Upper lobe of left lung (tissue), 6 donors: ENCODE measurements at regions not wholly inside any gene's neighbourhood (a gene's known extent, or its start where the extent isn't known, plus 50 kb on each side); places are given as distances from the start of the nearest gene placed in this dataset.
"Not testable (repeated sequence)": the region's sequence is repeated elsewhere in the genome, so short reads cannot be mapped to it uniquely, and the experiment has no call there.

ENCODE experiments used
- ATAC-seq, 2 donors: fragments of 200-7000 bp; cut with Tn5 transposase; one replicate each; pipeline ENCODE4 v1.9.1; 2022; ENCODE audit warnings: mild to moderate bottlenecking in 2 of 2, moderate library complexity in 2 of 2; ENCODE audit not compliant: low FRiP score in 2 of 2
- DNase-seq, 2 donors: peaks; one replicate each; pipeline ENCODE4 v3.0.0-alpha.2; 2019 to 2020
- H3K27ac ChIP-seq, 4 donors: fragments of 200-600 bp; sonication (generic); one replicate each; pipeline ENCODE4 v1.5.1; 2016 to 2019
- H3K27me3 ChIP-seq, 4 donors: fragments of 200-600 bp; sonication (generic); one replicate each; pipeline ENCODE4 v1.5.1; 2017 to 2019
- H3K36me3 ChIP-seq, 4 donors: fragments of 200-600 bp; sonication (generic); one replicate each; pipeline ENCODE4 v1.5.1; 2016 to 2019
- H3K4me1 ChIP-seq, 4 donors: fragments of 200-600 bp; sonication (generic); one replicate each; pipeline ENCODE4 v1.5.1; 2018 to 2019
- H3K4me3 ChIP-seq, 4 donors: fragments of 200-600 bp; sonication (generic); one replicate each; pipeline ENCODE4 v1.5.1; 2017 to 2019; ENCODE audit warnings: mild to moderate bottlenecking in 2 of 4, moderate library complexity in 1 of 4
- H3K9me3 ChIP-seq, 4 donors: fragments of 200-600 bp; sonication (generic); one replicate each; pipeline ENCODE4 v1.5.1; 2018 to 2019
- EP300 ChIP-seq, 4 donors: sonication (generic); formaldehyde crosslinking; IDR thresholded peaks; one replicate each; pipeline ENCODE4 v1.5.1; 2017; ENCODE audit warnings: antibody characterized with exemption in 4 of 4, control low read depth in 2 of 4
- POLR2A ChIP-seq, 4 donors: fragments of 450-650 bp; IDR thresholded peaks; one replicate each; pipeline ENCODE4 v1.5.1; 2016 to 2017; ENCODE audit warnings: antibody characterized with exemption in 4 of 4, mild to moderate bottlenecking in 2 of 4
- POLR2AphosphoS5 ChIP-seq, 2 donors: sonication (generic); formaldehyde crosslinking; IDR thresholded peaks; one replicate each; pipeline ENCODE4 v1.5.1; 2017; ENCODE audit warnings: antibody characterized with exemption in 2 of 2
- WGBS, 2 donors: methylation state at CpG; one replicate each; pipeline ENCODE4 v1.1.5; 2017 to 2018; 5-methylcytosine and 5-hydroxymethylcytosine counted together
- TF ChIP-seq, protein P1 (sequence below), 6 experiments: fragments of 450-650 bp in 4 of 6; fragments of 200-600 bp in 2 of 6; sonication (generic) in 2 of 6; IDR thresholded peaks; one replicate each; pipeline ENCODE4 v1.5.1; 2016 to 2019; ENCODE audit warnings: antibody characterized with exemption in 6 of 6
- donor health status: DM: no; HTN: no; CAD: no; lungs with moderate emphysema.
- donor health status: DM: no; HTN: yes; CAD: no; lungs with severe emphysema.

DNA sequence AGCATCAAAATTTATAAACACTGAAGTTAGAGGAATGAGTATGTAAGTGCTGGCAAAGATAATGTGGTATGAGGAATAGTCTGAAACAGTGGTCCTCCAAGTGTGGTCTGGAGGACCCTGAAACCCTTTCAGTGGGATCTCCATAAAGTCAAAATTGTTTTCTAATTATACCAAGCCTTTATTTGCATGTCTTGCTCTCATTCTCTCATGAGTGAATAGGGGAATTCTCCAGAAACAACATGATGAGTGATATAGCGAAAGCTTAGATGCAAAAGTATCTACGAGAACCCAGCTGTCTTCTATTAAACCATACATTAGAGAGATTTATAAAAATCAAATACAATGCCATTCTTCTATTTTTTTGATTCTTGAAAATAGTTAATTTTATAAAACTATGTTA, 145.0 kb upstream of the RAG2 start:
- Histone ChIP-seq H3K36me3 (no peaks in the 10 kb centered on the region), H3K9me3 (no peaks in the 10 kb centered on the region), H3K27me3 (no peaks in the 10 kb centered on the region), H3K4me3 (no peak overlapping the region), H3K27ac (no peak overlapping the region), H3K4me1 (peaks cover 0 to 6% (median 3%) of the 10 kb centered on the region in 4 donors)
- 92 to 96% methylated on average over 2 of the region's 2 CpGs for WGBS, 2 donors
- TF ChIP-seq EP300 (IDR thresholded peaks at IDR 0.05) (no peak), POLR2AphosphoS5 (IDR thresholded peaks at IDR 0.05) (no peak)
- no peak for ATAC-seq
- DNase-seq = no peak

DNA sequence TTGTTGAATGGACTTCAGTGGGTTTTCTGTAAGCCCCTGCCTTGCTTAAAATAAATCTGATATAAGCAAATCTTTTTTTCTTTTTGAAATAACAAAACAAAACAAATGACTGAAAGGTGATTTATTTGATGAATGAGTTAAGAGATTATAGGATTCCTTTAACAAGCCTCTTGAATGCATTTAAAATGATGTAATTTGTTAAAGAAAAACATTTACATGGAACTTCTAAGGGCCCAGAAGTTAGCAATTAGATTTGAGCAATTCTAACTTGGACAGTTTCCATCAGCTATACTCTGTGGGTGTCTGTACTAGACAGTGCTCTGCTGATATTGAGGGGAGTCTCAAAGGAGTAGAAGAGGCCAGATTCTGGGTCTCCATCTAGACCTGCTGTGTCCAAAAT, 143.5 kb upstream of the RAG2 start:
- DNase-seq = no peak
- no peaks in the 10 kb centered on the region for H3K27me3 ChIP-seq
- H3K4me1 ChIP-seq = peaks cover 0 to 6% (median 3%) of the 10 kb centered on the region in 4 donors
- H3K9me3 ChIP-seq = no peaks in the 10 kb centered on the region
- no peak overlapping the region for H3K27ac ChIP-seq
- H3K36me3 ChIP-seq = no peaks in the 10 kb centered on the region
- no peak overlapping the region for H3K4me3 ChIP-seq
- no peak for ATAC-seq
- TF ChIP-seq EP300 (IDR thresholded peaks at IDR 0.05) (no peak), POLR2AphosphoS5 (IDR thresholded peaks at IDR 0.05) (no peak), POLR2A (IDR thresholded peaks at IDR 0.05) (no peak)
- TF ChIP-seq, protein P1, sequence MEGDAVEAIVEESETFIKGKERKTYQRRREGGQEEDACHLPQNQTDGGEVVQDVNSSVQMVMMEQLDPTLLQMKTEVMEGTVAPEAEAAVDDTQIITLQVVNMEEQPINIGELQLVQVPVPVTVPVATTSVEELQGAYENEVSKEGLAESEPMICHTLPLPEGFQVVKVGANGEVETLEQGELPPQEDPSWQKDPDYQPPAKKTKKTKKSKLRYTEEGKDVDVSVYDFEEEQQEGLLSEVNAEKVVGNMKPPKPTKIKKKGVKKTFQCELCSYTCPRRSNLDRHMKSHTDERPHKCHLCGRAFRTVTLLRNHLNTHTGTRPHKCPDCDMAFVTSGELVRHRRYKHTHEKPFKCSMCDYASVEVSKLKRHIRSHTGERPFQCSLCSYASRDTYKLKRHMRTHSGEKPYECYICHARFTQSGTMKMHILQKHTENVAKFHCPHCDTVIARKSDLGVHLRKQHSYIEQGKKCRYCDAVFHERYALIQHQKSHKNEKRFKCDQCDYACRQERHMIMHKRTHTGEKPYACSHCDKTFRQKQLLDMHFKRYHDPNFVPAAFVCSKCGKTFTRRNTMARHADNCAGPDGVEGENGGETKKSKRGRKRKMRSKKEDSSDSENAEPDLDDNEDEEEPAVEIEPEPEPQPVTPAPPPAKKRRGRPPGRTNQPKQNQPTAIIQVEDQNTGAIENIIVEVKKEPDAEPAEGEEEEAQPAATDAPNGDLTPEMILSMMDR (IDR thresholded peaks at IDR 0.05) = no peak

DNA sequence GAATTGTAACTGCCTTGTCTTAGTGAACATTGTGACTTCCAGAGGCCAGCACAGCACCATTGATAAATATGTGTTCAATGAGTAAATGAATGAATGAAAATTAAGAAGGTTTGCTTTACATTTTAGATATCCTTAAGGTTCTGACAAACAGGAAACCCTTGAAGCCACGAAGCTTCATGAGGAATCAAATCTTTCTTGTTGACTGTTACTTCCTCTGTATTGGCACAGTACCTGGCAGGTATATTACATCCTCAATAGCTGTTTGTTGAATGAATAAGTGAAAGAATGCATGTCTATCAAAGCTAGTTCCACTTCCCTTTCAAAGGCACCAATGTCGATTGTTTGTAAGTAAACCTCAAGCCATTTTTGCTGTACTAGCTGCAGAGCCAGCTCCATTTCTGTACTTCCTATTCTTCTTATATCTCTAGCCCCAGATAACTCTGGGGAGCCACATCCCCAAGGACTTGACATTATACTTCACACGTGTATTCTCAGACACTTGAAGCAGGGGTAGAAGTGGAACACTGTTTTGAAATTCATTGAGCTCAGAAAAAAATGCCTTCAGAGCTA, 140.3 kb upstream of the RAG2 start:
- ATAC-seq (no peak), DNase-seq (no peak)
- Histone ChIP-seq H3K9me3 (no peaks in the 10 kb centered on the region), H3K36me3 (no peaks in the 10 kb centered on the region), H3K27ac (no peak overlapping the region), H3K4me1 (no peaks in the 10 kb centered on the region), H3K27me3 (no peaks in the 10 kb centered on the region), H3K4me3 (no peak overlapping the region)
- TF ChIP-seq POLR2A (IDR thresholded peaks at IDR 0.05) (no peak), POLR2AphosphoS5 (IDR thresholded peaks at IDR 0.05) (no peak), EP300 (IDR thresholded peaks at IDR 0.05) (no peak)
- TF ChIP-seq, protein P1 (IDR thresholded peaks at IDR 0.05) = no peak
- WGBS, 2 donors = 20 to 32% methylated on average over 3 of the region's 3 CpGs

DNA sequence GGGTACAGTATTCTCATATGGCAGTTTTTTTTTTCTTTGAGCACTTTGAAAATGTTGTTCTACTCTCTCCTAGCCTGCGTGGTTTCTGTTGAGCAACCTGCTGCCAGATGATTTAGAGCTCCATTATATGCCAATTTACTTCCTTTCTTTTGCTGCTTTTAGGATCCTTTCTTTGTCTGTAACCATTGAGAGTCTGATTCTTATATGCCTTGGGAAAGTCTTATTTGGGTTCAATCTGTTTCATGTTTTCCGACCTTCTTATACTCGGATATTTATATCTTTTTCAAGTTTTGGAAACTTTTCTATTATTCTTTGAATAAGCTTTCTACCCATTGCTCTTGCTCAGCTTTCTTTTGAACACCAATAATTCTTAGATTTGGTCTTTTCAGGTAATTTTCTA, 138.1 kb upstream of the RAG2 start:
- ATAC-seq (no peak), DNase-seq (no peak)
- WGBS, 2 donors = 79 to 82% methylated on average over 3 of the region's 3 CpGs

DNA sequence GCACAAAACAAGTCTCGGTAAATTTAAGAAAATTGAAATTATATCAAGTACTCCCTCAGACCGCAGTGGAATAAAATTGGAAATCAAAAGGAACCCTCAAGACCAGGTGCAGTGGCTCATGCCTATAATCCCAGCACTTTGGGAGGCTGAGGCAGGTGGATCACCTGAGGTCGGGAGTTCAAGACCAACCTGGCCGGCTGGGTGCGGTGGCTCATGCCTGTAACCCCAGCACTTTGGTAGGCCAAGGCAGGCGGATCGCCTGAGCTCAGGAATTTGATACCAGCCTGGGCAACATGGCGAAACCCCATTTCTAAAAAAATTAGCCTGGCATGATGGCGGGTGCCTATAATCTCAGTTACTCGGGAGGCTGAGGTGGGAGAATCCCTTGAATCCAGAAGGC, 135.7 kb upstream of the RAG2 start:
- H3K4me3 ChIP-seq, ATAC-seq, H3K9me3 ChIP-seq, H3K27me3 ChIP-seq, DNase-seq, H3K27ac ChIP-seq, H3K36me3 ChIP-seq, H3K4me1 ChIP-seq: not testable (repeated sequence)
- 93 to 96% methylated on average over 9 to 10 of the region's 10 CpGs for WGBS, 2 donors

More for the DNA sequence above, 138.1 kb upstream of the RAG2 start:
- Histone ChIP-seq H3K27ac (no peak overlapping the region), H3K4me3 (no peak overlapping the region), H3K9me3 (no peaks in the 10 kb centered on the region), H3K36me3 (no peaks in the 10 kb centered on the region), H3K4me1 (no peaks in the 10 kb centered on the region), H3K27me3 (no peaks in the 10 kb centered on the region)
- TF ChIP-seq, protein P1 (IDR thresholded peaks at IDR 0.05) = no peak

DNA sequence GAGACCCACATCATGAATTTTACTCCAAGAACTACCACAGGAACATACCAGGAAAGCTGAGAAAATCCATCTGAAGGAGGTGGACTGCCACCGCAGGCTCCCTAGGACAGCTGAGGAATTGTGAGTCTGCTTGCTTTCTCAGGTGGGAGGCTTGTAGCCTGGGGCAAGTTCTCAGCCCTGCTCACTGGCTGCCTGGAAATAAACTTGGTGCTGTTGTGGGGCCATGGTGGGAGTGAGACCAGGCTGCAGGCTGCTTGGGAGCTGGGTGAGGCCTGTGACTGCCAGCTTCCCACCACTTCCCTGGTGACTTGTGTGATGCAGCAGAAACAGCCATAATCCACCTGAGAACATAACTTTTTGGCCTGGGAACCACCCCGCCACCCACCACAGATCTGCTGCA, 132.7 kb upstream of the RAG2 start:
- no peaks in the 10 kb centered on the region for H3K9me3 ChIP-seq
- H3K4me3 ChIP-seq = no peak overlapping the region
- TF ChIP-seq POLR2A (IDR thresholded peaks at IDR 0.05) (no peak), EP300 (IDR thresholded peaks at IDR 0.05) (no peak), POLR2AphosphoS5 (IDR thresholded peaks at IDR 0.05) (no peak)
- TF ChIP-seq, protein P1 (IDR thresholded peaks at IDR 0.05) = no peak
- no peak overlapping the region for H3K27ac ChIP-seq
- H3K27me3 ChIP-seq = no peaks in the 10 kb centered on the region
- ATAC-seq (no peak), DNase-seq (no peak)
- no peaks in the 10 kb centered on the region for H3K36me3 ChIP-seq
- no peaks in the 10 kb centered on the region for H3K4me1 ChIP-seq
- WGBS, 2 donors = 88 to 94% methylated on average over 1 to 2 of the region's 2 CpGs
